ENCODE measurements at regions not wholly inside any gene's neighbourhood (a gene's known extent, or its start where the extent isn't known, plus 50 kb on each side); places are given as distances from the start of the nearest gene placed in this dataset.

DNA sequence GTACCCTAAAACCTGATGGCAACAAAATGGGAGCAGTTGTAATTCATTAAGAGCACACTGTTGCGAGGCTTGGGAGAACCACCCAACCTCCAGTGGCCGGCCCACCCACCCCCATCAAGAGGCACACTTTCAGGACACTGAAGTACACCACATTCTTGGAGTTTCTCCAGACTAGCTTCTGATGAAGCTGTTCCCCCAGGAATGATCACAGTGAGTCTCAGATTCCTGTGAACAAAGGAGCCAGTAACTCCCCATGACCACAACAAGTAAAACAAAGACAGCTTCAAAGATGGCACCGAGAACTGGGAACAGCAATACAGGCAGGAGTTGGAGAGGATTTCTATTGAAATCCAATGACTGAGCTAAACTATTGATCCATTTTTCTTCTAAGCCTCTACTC is 126.0 kb downstream of the ST8SIA2 start:
- DNase-seq (no peak), ATAC-seq (no peak)
- TF ChIP-seq, protein P1, sequence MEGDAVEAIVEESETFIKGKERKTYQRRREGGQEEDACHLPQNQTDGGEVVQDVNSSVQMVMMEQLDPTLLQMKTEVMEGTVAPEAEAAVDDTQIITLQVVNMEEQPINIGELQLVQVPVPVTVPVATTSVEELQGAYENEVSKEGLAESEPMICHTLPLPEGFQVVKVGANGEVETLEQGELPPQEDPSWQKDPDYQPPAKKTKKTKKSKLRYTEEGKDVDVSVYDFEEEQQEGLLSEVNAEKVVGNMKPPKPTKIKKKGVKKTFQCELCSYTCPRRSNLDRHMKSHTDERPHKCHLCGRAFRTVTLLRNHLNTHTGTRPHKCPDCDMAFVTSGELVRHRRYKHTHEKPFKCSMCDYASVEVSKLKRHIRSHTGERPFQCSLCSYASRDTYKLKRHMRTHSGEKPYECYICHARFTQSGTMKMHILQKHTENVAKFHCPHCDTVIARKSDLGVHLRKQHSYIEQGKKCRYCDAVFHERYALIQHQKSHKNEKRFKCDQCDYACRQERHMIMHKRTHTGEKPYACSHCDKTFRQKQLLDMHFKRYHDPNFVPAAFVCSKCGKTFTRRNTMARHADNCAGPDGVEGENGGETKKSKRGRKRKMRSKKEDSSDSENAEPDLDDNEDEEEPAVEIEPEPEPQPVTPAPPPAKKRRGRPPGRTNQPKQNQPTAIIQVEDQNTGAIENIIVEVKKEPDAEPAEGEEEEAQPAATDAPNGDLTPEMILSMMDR (IDR thresholded peaks at IDR 0.05), result no peak
- no peak for TF ChIP-seq POLR2A (IDR thresholded peaks at IDR 0.05)
- H3K27me3 ChIP-seq, result no peaks in the 10 kb centered on the region
- no peak overlapping the region for H3K4me3 ChIP-seq
- intact Hi-C loops (cut with DNase I), result loop anchor here in 1 of 2 donors (5.0 kb wide), 1 partner anchor 163 kb away; no protein-coding TSS in a partner anchor
- H3K27ac ChIP-seq, result no peak overlapping the region
- 65% methylated on average over 2 of the region's 3 CpGs for WGBS (ENCODE audit: insufficient coverage, low coverage, low lambda C conversion rate, missing lambda C conversion rate)
- H3K36me3 ChIP-seq, result no peaks in the 10 kb centered on the region
- H3K4me1 ChIP-seq, result no peaks in the 10 kb centered on the region
- H3K9me3 ChIP-seq, result no peaks in the 10 kb centered on the region
